Liver (tissue), 7 donors: ENCODE measurements at regions not wholly inside any gene's neighbourhood (a gene's known extent, or its start where the extent isn't known, plus 50 kb on each side); places are given as distances from the start of the nearest gene placed in this dataset.

Source experiments
- DNase-seq: peaks from one replicate; pipeline ENCODE4 v3.0.0-alpha.2; 2017; ENCODE audit warnings: low spot score
- H3K27ac ChIP-seq, 2 donors: one replicate each; pipeline ENCODE4 v1.7.0; 2013; ENCODE audit warnings: inconsistent platforms in 2 of 2, low read length in 2 of 2, control low read depth in 1 of 2, low read depth in 1 of 2, mild to moderate bottlenecking in 1 of 2
- H3K27me3 ChIP-seq, 4 donors: one replicate each; pipeline versions ENCODE4 v1.6.1 to v1.7.0; 2013; ENCODE audit warnings: low read length in 3 of 4, inconsistent platforms in 1 of 4, mild to moderate bottlenecking in 1 of 4, moderate library complexity in 1 of 4; ENCODE audit not compliant: control insufficient read depth in 4 of 4, insufficient read depth in 4 of 4
- H3K36me3 ChIP-seq, 4 donors: one replicate each; pipeline versions ENCODE4 v1.6.1 to v1.7.0; 2013; ENCODE audit warnings: low read length in 3 of 4, mild to moderate bottlenecking in 3 of 4, low read depth in 1 of 4, moderate library complexity in 1 of 4; ENCODE audit not compliant: control insufficient read depth in 4 of 4, insufficient read depth in 3 of 4
- H3K4me1 ChIP-seq, 4 donors: one replicate each; pipeline versions ENCODE4 v1.6.1 to v1.7.0; 2013; ENCODE audit warnings: low read length in 3 of 4, mild to moderate bottlenecking in 3 of 4, moderate library complexity in 1 of 4; ENCODE audit not compliant: control insufficient read depth in 4 of 4, insufficient read depth in 4 of 4
- H3K4me3 ChIP-seq, 3 donors: one replicate each; pipeline versions ENCODE4 v1.6.1 to v1.7.0; 2013; ENCODE audit warnings: low read length in 3 of 3, control low read depth in 1 of 3, low read depth in 1 of 3, mild to moderate bottlenecking in 1 of 3
- H3K9ac ChIP-seq, 2 donors: one replicate each; pipeline ENCODE4 v1.7.0; 2013; ENCODE audit warnings: low read length in 2 of 2, mild to moderate bottlenecking in 2 of 2, moderate library complexity in 2 of 2, control low read depth in 1 of 2, low read depth in 1 of 2
- H3K9me3 ChIP-seq, 4 donors: one replicate each; pipeline versions ENCODE4 v1.6.1 to v1.7.0; 2013; ENCODE audit warnings: low read length in 3 of 4; ENCODE audit not compliant: control insufficient read depth in 4 of 4
- ATF3 ChIP-seq: IDR thresholded peaks from 2 replicates; pipeline ENCODE4 v1.6.1; 2016; ENCODE audit warnings: antibody characterized with exemption
- CTCF ChIP-seq: fragments of 150-350 bp; IDR thresholded peaks from 2 replicates; pipeline ENCODE4 v1.5.1; 2017; ENCODE audit warnings: improper control_type of control experiment, low read depth, low read length; ENCODE audit not compliant: missing input control
- EGR1 ChIP-seq, 2 donors: IDR thresholded peaks; 2 replicates each; pipeline ENCODE4 v1.6.1; 2016 to 2018; ENCODE audit warnings: antibody characterized with exemption in 2 of 2, low read depth in 2 of 2
- FOXA1 ChIP-seq: IDR thresholded peaks from 2 replicates; pipeline ENCODE4 v1.6.1; 2016; ENCODE audit warnings: antibody characterized with exemption
- FOXA2 ChIP-seq: IDR thresholded peaks from 2 replicates; pipeline ENCODE4 v1.6.1; 2016; ENCODE audit warnings: antibody characterized with exemption
- GABPA ChIP-seq, 2 donors: IDR thresholded peaks in 1 of 2; conservative IDR thresholded peaks in 1 of 2; 2 replicates each; pipeline ENCODE4 v1.6.1; 2016; ENCODE audit warnings: antibody characterized with exemption in 2 of 2, mild to moderate bottlenecking in 1 of 2, moderate library complexity in 1 of 2
- HNF4A ChIP-seq, 2 donors: conservative IDR thresholded peaks; 2 replicates each; pipeline ENCODE4 v1.6.1; 2016; ENCODE audit warnings: antibody characterized with exemption in 2 of 2, mild to moderate bottlenecking in 2 of 2
- HNF4G ChIP-seq: IDR thresholded peaks from 2 replicates; pipeline ENCODE4 v1.6.1; 2016; ENCODE audit warnings: antibody characterized with exemption
- JUND ChIP-seq, 2 donors: IDR thresholded peaks; 2 replicates each; pipeline ENCODE4 v1.6.1; 2016; ENCODE audit warnings: antibody characterized with exemption in 2 of 2
- MAX ChIP-seq: IDR thresholded peaks from 2 replicates; pipeline ENCODE4 v1.6.1; 2016; ENCODE audit warnings: antibody characterized with exemption
- NR2F2 ChIP-seq: IDR thresholded peaks from 2 replicates; pipeline ENCODE4 v1.6.1; 2016; ENCODE audit warnings: antibody characterized with exemption
- RAD21 ChIP-seq, 2 donors: IDR thresholded peaks; 2 replicates each; pipeline ENCODE4 v1.6.1; 2016; ENCODE audit warnings: antibody characterized with exemption in 2 of 2, mild to moderate bottlenecking in 2 of 2
- REST ChIP-seq: IDR thresholded peaks from 2 replicates; pipeline ENCODE4 v1.6.1; 2016; ENCODE audit warnings: antibody characterized with exemption, mild to moderate bottlenecking
- RXRA ChIP-seq, 2 donors: IDR thresholded peaks; 2 replicates each; pipeline ENCODE4 v1.6.1; 2017 to 2018; ENCODE audit warnings: antibody characterized with exemption in 2 of 2, mild to moderate bottlenecking in 1 of 2
- SP1 ChIP-seq: IDR thresholded peaks from 2 replicates; pipeline ENCODE4 v1.6.1; 2018; ENCODE audit warnings: antibody characterized with exemption, mild to moderate bottlenecking
- YY1 ChIP-seq: IDR thresholded peaks from 2 replicates; pipeline ENCODE4 v1.6.1; 2016; ENCODE audit warnings: antibody characterized with exemption, mild to moderate bottlenecking
- ZBTB33 ChIP-seq: IDR thresholded peaks from 2 replicates; pipeline ENCODE4 v1.6.1; 2016; ENCODE audit warnings: antibody characterized with exemption
- donor health status: healthy.
- donor health status: healthy.
- donor health status: healthy.
- donor health status: healthy.

- no peak for TF ChIP-seq FOXA2
- TF ChIP-seq RAD21 (IDR thresholded peaks at IDR 0.05): no peak
- TF ChIP-seq ZBTB33: no peak
Observed at GRCh38 chr1:198436276-198436675, 104.2 kb downstream of the ATP6V1G3 start (continued).

GRCh38 chr1:198435056-198435455 is 105.4 kb downstream of the ATP6V1G3 start:
- H3K9me3 ChIP-seq: peaks cover 0 to 4% (median 0%) of the 10 kb centered on the region in 4 donors
- H3K27me3 ChIP-seq: no peaks in the 10 kb centered on the region
- H3K36me3 ChIP-seq: no peaks in the 10 kb centered on the region
- no peaks in the 10 kb centered on the region for H3K4me1 ChIP-seq
- H3K4me3 ChIP-seq: no peak overlapping the region
- H3K27ac ChIP-seq: no peak overlapping the region
- no peak overlapping the region for H3K9ac ChIP-seq
- no peak for DNase-seq
- TF ChIP-seq RAD21 (IDR thresholded peaks at IDR 0.05) (no peak), FOXA2 (no peak), JUND (IDR thresholded peaks at IDR 0.05) (no peak), HNF4A (conservative IDR thresholded peaks at IDR 0.05) (no peak), ATF3 (no peak), NR2F2 (no peak), FOXA1 (no peak), SP1 (no peak), HNF4G (no peak), CTCF (no peak), ZBTB33 (no peak), GABPA (IDR thresholded peaks at IDR 0.05 in 1 of 2, conservative IDR thresholded peaks at IDR 0.05 in 1 of 2) (no peak), YY1 (no peak), REST (no peak), RXRA (IDR thresholded peaks at IDR 0.05) (no peak), EGR1 (IDR thresholded peaks at IDR 0.05; ENCODE audit: low read depth in 2 of 2) (no peak), MAX (no peak)
